ENCODE measurements at regions not wholly inside any gene's neighbourhood (a gene's known extent, or its start where the extent isn't known, plus 50 kb on each side); places are given as distances from the start of the nearest gene placed in this dataset.

- H3K36me3 Mint-ChIP-seq, result peaks cover 7% of the 10 kb centered on the region
- H3K9me3 Mint-ChIP-seq, result no peaks in the 10 kb centered on the region; the same call in 1 of the 2 replicates
- H3K27ac Mint-ChIP-seq, result no peak overlapping the region
- ATAC-seq (no peak), DNase-seq (ENCODE audit: low spot score) (no peak)
- TF ChIP-seq NR2C2 (CRISPR knock-in tag; IDR thresholded peaks at IDR 0.05), result no peak
- TF ChIP-seq FOXK1 (CRISPR knock-in tag; IDR thresholded peaks at IDR 0.05), result no peak
- TF ChIP-seq OVOL2 (CRISPR knock-in tag; IDR thresholded peaks at IDR 0.05; ENCODE audit: borderline replicate concordance), result no peak
- TF ChIP-seq ZNF425 (CRISPR knock-in tag; conservative IDR thresholded peaks at IDR 0.05), result no peak
- no peak for TF ChIP-seq NR1H2 (CRISPR knock-in tag; IDR thresholded peaks at IDR 0.05)
- no peak for TF ChIP-seq FOXP4 (CRISPR knock-in tag; IDR thresholded peaks at IDR 0.05)
- no peak for TF ChIP-seq PREB (CRISPR knock-in tag; IDR thresholded peaks at IDR 0.05; ENCODE audit: borderline replicate concordance)
- TF ChIP-seq RORB (CRISPR knock-in tag; IDR thresholded peaks at IDR 0.05), result no peak
- TF ChIP-seq HMGA2 (CRISPR knock-in tag; IDR thresholded peaks at IDR 0.05), result no peak
- no peak for TF ChIP-seq ZNF396 (CRISPR knock-in tag; IDR thresholded peaks at IDR 0.05; ENCODE audit: borderline replicate concordance)
- no peak for TF ChIP-seq ZBTB43 (CRISPR knock-in tag; IDR thresholded peaks at IDR 0.05)
- no peak for TF ChIP-seq ETV6 (CRISPR knock-in tag; IDR thresholded peaks at IDR 0.05)
- no peak for TF ChIP-seq SMAD4 (CRISPR knock-in tag; IDR thresholded peaks at IDR 0.05)
- no peak for TF ChIP-seq MYBL2 (CRISPR knock-in tag; IDR thresholded peaks at IDR 0.05)
- TF ChIP-seq ZNF532 (CRISPR knock-in tag; IDR thresholded peaks at IDR 0.05; ENCODE audit: borderline replicate concordance), result no peak
- ChIA-PET CTCF (interaction anchor here (4.3 kb wide), 1 partner anchor 8 kb away, joined by 29 read pairs; no protein-coding TSS in a partner anchor), POLR2A (no interaction called here)
- no peak overlapping the region for H3K4me3 Mint-ChIP-seq
- H3K27me3 Mint-ChIP-seq (ENCODE audit: low read depth), result peaks cover 8% of the 10 kb centered on the region
- peaks cover 20% of the 10 kb centered on the region for H3K4me1 Mint-ChIP-seq
These were observed 82.3 kb downstream of the KATNIP start for GRCh38 chr16:27632216-27632615.

GRCh38 chr16:27633221-27633620, 83.3 kb downstream of the KATNIP start:
- H3K27ac Mint-ChIP-seq, result no peak overlapping the region
- no peaks in the 10 kb centered on the region; the same call in 1 of the 2 replicates for H3K9me3 Mint-ChIP-seq
- no peak for ATAC-seq
- ChIA-PET CTCF (no interaction called here), POLR2A (no interaction called here)
- TF ChIP-seq EMX1 (CRISPR knock-in tag; IDR thresholded peaks at IDR 0.05), result no peak
- no peak for TF ChIP-seq ZNF219 (CRISPR knock-in tag; IDR thresholded peaks at IDR 0.05; ENCODE audit: borderline replicate concordance)
- no peak for TF ChIP-seq KAT7 (CRISPR knock-in tag; IDR thresholded peaks at IDR 0.05; ENCODE audit: borderline replicate concordance)
- no peak for TF ChIP-seq TP53 (CRISPR knock-in tag; IDR thresholded peaks at IDR 0.05)
- TF ChIP-seq HMGA2 (CRISPR knock-in tag; IDR thresholded peaks at IDR 0.05), result peak; percentile 98
- peaks cover 7% of the 10 kb centered on the region for H3K27me3 Mint-ChIP-seq (ENCODE audit: low read depth)
- DNase-seq (ENCODE audit: low spot score), result no peak
- no peak overlapping the region for H3K4me3 Mint-ChIP-seq
- H3K36me3 Mint-ChIP-seq, result peaks cover 7% of the 10 kb centered on the region
- H3K4me1 Mint-ChIP-seq, result peaks cover 20% of the 10 kb centered on the region

Data from WTC11 (cell line).